BLaER1 treated with 17β-estradiol and CSF1 and Interleukin-3, amounts not matched to agents 10 nM and 100 nM (cell line): ENCODE measurements at regions not wholly inside any gene's neighbourhood (a gene's known extent, or its start where the extent isn't known, plus 50 kb on each side); places are given as distances from the start of the nearest gene placed in this dataset.

Experiments used
- H3K27ac ChIP-seq, 11 experiments: shearing (Covaris generic); formaldehyde crosslinking; 2 replicates each; pipeline ENCODE4 v1.8.1; 2022
- H3K27me3 ChIP-seq, 11 experiments: shearing (Covaris generic); formaldehyde crosslinking; 2 replicates each; pipeline ENCODE4 v1.8.1; 2022
- H3K36me3 ChIP-seq, 11 experiments: shearing (Covaris generic); formaldehyde crosslinking; 2 replicates each; pipeline ENCODE4 v1.8.1; 2022
- H3K4me1 ChIP-seq, 10 experiments: shearing (Covaris generic); formaldehyde crosslinking; 2 replicates each; pipeline ENCODE4 v1.8.1; 2022
- H3K4me2 ChIP-seq, 11 experiments: shearing (Covaris generic); formaldehyde crosslinking; 2 replicates each; pipeline ENCODE4 v1.8.1; 2022
- H3K4me3 ChIP-seq, 10 experiments: shearing (Covaris generic); formaldehyde crosslinking; 2 replicates each; pipeline ENCODE4 v1.8.1; 2022
- H3K9ac ChIP-seq, 11 experiments: shearing (Covaris generic); formaldehyde crosslinking; 2 replicates each; pipeline ENCODE4 v1.8.1; 2022
- H3K9me3 ChIP-seq, 11 experiments: shearing (Covaris generic); formaldehyde crosslinking; replicated peaks in 1 of 11; 2 replicates each; pipeline ENCODE4 v1.8.1; 2022
- H4K20me1 ChIP-seq, 11 experiments: shearing (Covaris generic); formaldehyde crosslinking; 2 replicates each; pipeline ENCODE4 v1.8.1; 2022
- Cebpa-rat ChIP-seq, 11 experiments: shearing (Covaris generic); IDR thresholded peaks; 2 replicates each; pipeline ENCODE4 v1.8.1; 2022

GRCh38 chr11:115700981-115701875 lies 197.0 kb upstream of the CADM1 start:
- no peak overlapping the region for H3K9ac ChIP-seq
- peaks cover 10 to 22% (median 15%) of the 10 kb centered on the region in 11 experiments for H3K9me3 ChIP-seq
- no peak for TF ChIP-seq Cebpa-rat (IDR thresholded peaks at IDR 0.05)
- H3K4me3 ChIP-seq: no peak overlapping the region
- peaks cover 7 to 27% (median 17%) of the 10 kb centered on the region in 10 experiments; a peak in 18 of 20 replicates for H3K4me1 ChIP-seq
- no peaks in the 10 kb centered on the region for H3K36me3 ChIP-seq
- no peaks in the 10 kb centered on the region; a peak in 1 of 22 replicates for H4K20me1 ChIP-seq
- H3K4me2 ChIP-seq: peak overlapping the region in 6 of 11 experiments; percentile 5 to 40 (median 23); a peak in 3 of 22 replicates
- no peaks in the 10 kb centered on the region for H3K27me3 ChIP-seq
- no peak overlapping the region for H3K27ac ChIP-seq

DNA sequence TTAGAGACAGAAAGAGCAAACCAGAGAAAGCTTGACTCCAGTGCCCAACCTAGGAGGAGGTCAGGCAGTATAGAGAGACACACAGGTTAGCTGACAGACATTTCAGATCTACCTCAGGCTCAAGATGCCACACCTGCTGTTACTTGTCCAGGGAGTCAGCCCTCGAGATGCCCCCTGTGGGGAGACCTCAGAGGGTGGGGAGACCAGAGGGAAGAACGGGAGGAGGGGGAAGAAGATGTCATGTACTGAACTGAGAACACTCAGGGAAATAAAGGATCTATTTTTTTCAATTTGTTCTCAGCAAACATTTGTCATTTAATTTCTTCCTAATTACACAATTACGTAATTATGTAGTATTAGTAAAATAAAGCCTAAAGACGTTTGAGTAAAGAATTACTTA lies 196.3 kb upstream of the CADM1 start:
- no peaks in the 10 kb centered on the region for H3K27me3 ChIP-seq
- no peak overlapping the region for H3K27ac ChIP-seq
- H3K4me3 ChIP-seq: no peak overlapping the region
- peaks cover 10 to 22% (median 15%) of the 10 kb centered on the region in 11 experiments for H3K9me3 ChIP-seq
- no peak overlapping the region for H3K9ac ChIP-seq
- H3K4me1 ChIP-seq: peaks cover 7 to 20% (median 15%) of the 10 kb centered on the region in 10 experiments; a peak in 18 of 20 replicates
- H4K20me1 ChIP-seq: no peaks in the 10 kb centered on the region; a peak in 1 of 22 replicates
- 0 out of 22 replicates have a peak overlapping the region, but pooled peaks of 1 of the 11 experiments have one; percentile 40 for H3K4me2 ChIP-seq
- no peak for TF ChIP-seq Cebpa-rat (IDR thresholded peaks at IDR 0.05)
- no peaks in the 10 kb centered on the region for H3K36me3 ChIP-seq

DNA sequence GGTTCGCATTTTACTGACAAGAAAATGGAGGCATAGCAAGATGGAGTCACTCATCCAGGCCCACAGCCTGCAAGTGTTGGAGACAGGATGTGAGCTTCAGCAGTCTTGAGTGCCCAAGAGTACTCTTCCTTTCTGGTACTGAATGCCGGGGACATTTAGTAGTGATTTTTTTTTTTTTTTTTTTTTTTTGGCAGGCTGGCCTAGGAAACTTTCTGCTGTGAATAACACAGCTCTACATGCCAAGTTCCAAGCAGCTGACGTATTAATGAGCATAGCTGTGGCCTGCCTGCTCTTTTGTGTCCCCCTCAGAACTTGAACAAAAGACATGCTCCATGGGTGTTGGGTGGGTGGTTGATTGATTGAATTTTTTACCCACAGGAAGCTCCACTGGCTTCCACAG lies 195.5 kb upstream of the CADM1 start:
- H3K4me1 ChIP-seq: peaks cover 3 to 17% (median 11%) of the 10 kb centered on the region in 10 experiments; a peak in 14 of 20 replicates
- H3K27ac ChIP-seq: no peak overlapping the region
- TF ChIP-seq Cebpa-rat (IDR thresholded peaks at IDR 0.05): no peak
- no peak overlapping the region for H3K9ac ChIP-seq
- H3K27me3 ChIP-seq: no peaks in the 10 kb centered on the region
- peaks cover 8 to 17% (median 13%) of the 10 kb centered on the region in 11 experiments for H3K9me3 ChIP-seq
- no peaks in the 10 kb centered on the region; a peak in 1 of 22 replicates for H4K20me1 ChIP-seq
- H3K36me3 ChIP-seq: no peaks in the 10 kb centered on the region
- peak overlapping the region in 6 of 11 experiments; percentile 10 to 40 (median 22); a peak in 8 of 22 replicates for H3K4me2 ChIP-seq
- H3K4me3 ChIP-seq: no peak overlapping the region

DNA sequence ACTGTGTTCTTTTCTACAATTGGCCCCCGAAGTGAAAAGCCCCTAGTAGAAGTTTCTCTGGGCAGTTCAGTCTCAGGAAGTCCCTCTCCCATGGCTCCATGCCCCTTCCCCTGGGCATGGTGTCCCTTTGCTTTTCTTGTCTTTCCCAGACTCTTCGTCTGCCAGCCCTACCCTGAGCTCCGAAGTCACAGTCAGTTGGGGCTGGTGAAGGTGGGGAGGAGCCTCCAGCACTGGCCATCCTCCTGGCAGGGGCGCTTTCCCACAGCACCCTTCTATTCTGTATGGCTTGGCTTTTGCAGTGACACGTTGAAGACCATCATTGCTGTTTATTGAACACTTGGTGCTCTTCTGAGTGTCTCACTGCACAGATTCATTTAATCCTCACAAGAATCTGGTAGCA lies 195.1 kb upstream of the CADM1 start:
- no peak for TF ChIP-seq Cebpa-rat (IDR thresholded peaks at IDR 0.05)
- Histone ChIP-seq H3K4me2 (peak overlapping the region in 4 of 11 experiments; percentile 15 to 40 (median 28); a peak in 4 of 22 replicates), H3K4me3 (no peak overlapping the region), H3K9ac (no peak overlapping the region), H3K4me1 (peaks cover 0 to 17% (median 11%) of the 10 kb centered on the region in 10 experiments; a peak in 13 of 20 replicates), H3K27me3 (no peaks in the 10 kb centered on the region), H4K20me1 (no peaks in the 10 kb centered on the region; a peak in 1 of 22 replicates), H3K9me3 (peaks cover 4 to 13% (median 9%) of the 10 kb centered on the region in 11 experiments), H3K27ac (no peak overlapping the region), H3K36me3 (no peaks in the 10 kb centered on the region)

DNA sequence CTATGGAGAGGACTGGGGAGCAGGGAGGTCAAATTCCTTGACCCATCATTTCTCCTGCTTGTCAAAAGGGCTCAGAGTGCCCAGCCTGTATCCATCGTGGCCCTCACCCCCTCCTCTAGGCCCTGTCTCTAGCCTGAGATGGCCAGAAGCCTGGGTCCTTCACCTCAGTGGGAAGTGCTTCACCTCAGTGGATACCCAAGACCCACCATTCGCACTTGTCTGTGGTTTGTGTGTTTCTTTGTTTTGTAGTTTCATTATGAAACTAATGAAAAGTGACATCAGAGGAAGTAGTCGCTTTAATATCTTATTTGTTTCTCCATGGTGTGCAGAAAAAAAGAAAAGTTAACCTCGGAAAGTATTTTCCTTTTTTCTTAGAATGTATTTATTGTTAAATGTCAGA lies 194.0 kb upstream of the CADM1 start:
- Histone ChIP-seq H3K36me3 (no peaks in the 10 kb centered on the region), H3K4me3 (no peak overlapping the region), H4K20me1 (no peaks in the 10 kb centered on the region; a peak in 1 of 22 replicates), H3K27me3 (no peaks in the 10 kb centered on the region), H3K4me2 (peak overlapping the region in 1 of 11 experiments; percentile 35; a peak in 1 of 22 replicates), H3K9me3 (peaks cover 0 to 2% (median 0%) of the 10 kb centered on the region in 11 experiments; a peak in 6 of 22 replicates), H3K9ac (no peak overlapping the region), H3K4me1 (peaks cover 0 to 17% (median 11%) of the 10 kb centered on the region in 10 experiments; a peak in 13 of 20 replicates), H3K27ac (no peak overlapping the region)
- no peak for TF ChIP-seq Cebpa-rat (IDR thresholded peaks at IDR 0.05)

- Histone ChIP-seq H3K4me3 (no peak overlapping the region), H3K27ac (no peak overlapping the region), H3K4me2 (no peak overlapping the region), H3K9me3 (no peaks in the 10 kb centered on the region; a peak in 3 of 22 replicates), H4K20me1 (no peaks in the 10 kb centered on the region; a peak in 1 of 22 replicates), H3K27me3 (no peaks in the 10 kb centered on the region), H3K9ac (no peak overlapping the region), H3K4me1 (peaks cover 0 to 10% (median 8%) of the 10 kb centered on the region in 10 experiments; a peak in 11 of 20 replicates), H3K36me3 (no peaks in the 10 kb centered on the region)
- TF ChIP-seq Cebpa-rat (IDR thresholded peaks at IDR 0.05): no peak
These were observed 192.3 kb upstream of the CADM1 start for GRCh38 chr11:115696563-115696962.

GRCh38 chr11:115695677-115696364 lies 191.6 kb upstream of the CADM1 start:
- Histone ChIP-seq H3K9ac (no peak overlapping the region), H3K9me3 (no peaks in the 10 kb centered on the region; a peak in 3 of 22 replicates), H3K4me2 (no peak overlapping the region; a peak in 1 of 22 replicates), H3K27me3 (no peaks in the 10 kb centered on the region), H3K4me1 (peaks cover 0 to 10% (median 7%) of the 10 kb centered on the region in 10 experiments; a peak in 10 of 20 replicates), H3K36me3 (no peaks in the 10 kb centered on the region), H4K20me1 (no peaks in the 10 kb centered on the region; a peak in 1 of 22 replicates), H3K4me3 (no peak overlapping the region), H3K27ac (no peak overlapping the region)
- TF ChIP-seq Cebpa-rat (IDR thresholded peaks at IDR 0.05): no peak

DNA sequence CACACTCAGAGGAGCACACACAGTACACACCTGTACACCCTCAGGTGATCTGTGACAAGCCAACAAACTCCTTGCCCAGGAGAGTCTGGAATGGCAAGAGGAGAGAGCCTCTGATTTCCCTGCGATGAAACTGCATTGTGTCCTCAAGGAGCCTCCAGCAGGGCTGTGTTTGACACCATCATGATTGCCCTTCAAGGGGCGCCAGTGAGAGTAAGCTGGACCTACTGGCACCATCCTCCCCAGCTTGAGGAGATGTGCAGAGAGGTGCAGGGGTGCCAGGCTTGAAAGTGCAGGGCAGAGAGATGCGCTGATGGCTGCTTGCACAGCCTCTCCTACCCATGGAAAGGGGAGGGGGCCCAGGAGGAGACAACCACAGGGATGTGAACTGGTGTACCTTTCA lies 188.8 kb upstream of the CADM1 start:
- no peak overlapping the region for H3K4me3 ChIP-seq
- TF ChIP-seq Cebpa-rat (IDR thresholded peaks at IDR 0.05): no peak
- H3K27ac ChIP-seq: no peak overlapping the region
- no peak overlapping the region for H3K4me2 ChIP-seq
- H3K36me3 ChIP-seq: no peaks in the 10 kb centered on the region
- H3K9ac ChIP-seq: no peak overlapping the region
- no peaks in the 10 kb centered on the region; a peak in 1 of 22 replicates for H4K20me1 ChIP-seq
- H3K4me1 ChIP-seq: no peaks in the 10 kb centered on the region
- no peaks in the 10 kb centered on the region for H3K27me3 ChIP-seq
- no peaks in the 10 kb centered on the region; a peak in 1 of 22 replicates for H3K9me3 ChIP-seq

DNA sequence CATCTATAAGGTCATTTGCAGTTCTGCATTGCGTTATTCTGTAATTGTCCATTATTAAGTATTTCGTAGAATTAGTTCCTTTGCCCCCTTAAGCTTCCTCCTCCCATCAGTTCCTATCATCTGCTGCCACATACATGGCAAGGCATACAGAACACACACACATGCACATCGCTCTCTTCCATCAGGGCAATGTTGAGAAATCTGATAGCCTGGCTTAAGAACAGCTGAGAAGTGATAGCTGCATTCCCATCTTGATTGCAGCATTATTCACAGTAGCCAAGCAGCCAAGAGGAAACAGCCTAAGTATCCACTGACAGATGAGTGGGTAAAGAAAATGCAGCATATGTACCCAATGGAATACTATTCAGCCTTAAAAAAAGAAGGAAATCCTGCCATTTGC lies 186.8 kb upstream of the CADM1 start:
- H3K9ac ChIP-seq: no peak overlapping the region
- H3K4me1 ChIP-seq: no peaks in the 10 kb centered on the region
- no peak overlapping the region for H3K4me3 ChIP-seq
- no peak for TF ChIP-seq Cebpa-rat (IDR thresholded peaks at IDR 0.05)
- no peaks in the 10 kb centered on the region for H3K27me3 ChIP-seq
- no peak overlapping the region for H3K4me2 ChIP-seq
- H3K27ac ChIP-seq: no peak overlapping the region
- H3K9me3 ChIP-seq: no peaks in the 10 kb centered on the region; a peak in 1 of 22 replicates
- H4K20me1 ChIP-seq: no peaks in the 10 kb centered on the region; a peak in 1 of 22 replicates
- H3K36me3 ChIP-seq: no peaks in the 10 kb centered on the region
